K562 (cell line): ENCODE measurements at regions not wholly inside any gene's neighbourhood (a gene's known extent, or its start where the extent isn't known, plus 50 kb on each side); places are given as distances from the start of the nearest gene placed in this dataset.

Source experiments
- BDP1 ChIP-seq: IDR thresholded peaks from 3 replicates; pipeline ENCODE4 v1.6.1; 2011; ENCODE audit not compliant: insufficient read length, insufficient read depth
- ELF2 ChIP-seq: fragments of 250-450 bp; sonication (Bioruptor Pico); IDR thresholded peaks from 2 replicates; pipeline ENCODE4 v1.5.0; 2021; ENCODE audit warnings: mild to moderate bottlenecking
- GATAD2B ChIP-seq: fragments of 450-650 bp; IDR thresholded peaks from 2 replicates; pipeline ENCODE4 v1.6.1; 2017; ENCODE audit warnings: mild to moderate bottlenecking, borderline replicate concordance
- HSF4 ChIP-seq: fragments of 250-450 bp; sonication (Bioruptor Pico); IDR thresholded peaks from 2 replicates; pipeline ENCODE4 v2.1.2; 2022; ENCODE audit warnings: mild to moderate bottlenecking, moderate library complexity, borderline replicate concordance
- IRF2 ChIP-seq: sonication (generic); formaldehyde crosslinking; IDR thresholded peaks from 2 replicates; pipeline ENCODE4 v1.8.1; 2022; ENCODE audit warnings: mild to moderate bottlenecking, missing genetic modification reagents
- KLF6 ChIP-seq: fragments of 250-450 bp; sonication (Bioruptor Pico); IDR thresholded peaks from 2 replicates; pipeline ENCODE4 v1.4.0; 2020; ENCODE audit warnings: mild to moderate bottlenecking, moderate library complexity, borderline replicate concordance
- MEIS2 ChIP-seq: fragments of 450-650 bp; IDR thresholded peaks from 2 replicates; pipeline ENCODE4 v1.6.1; 2014; ENCODE audit warnings: mild to moderate bottlenecking; ENCODE audit not compliant: partially characterized antibody
- RFX1 ChIP-seq: fragments of 450-650 bp; IDR thresholded peaks from 2 replicates; pipeline ENCODE4 v1.6.1; 2016; ENCODE audit warnings: mild to moderate bottlenecking, moderate library complexity
- SETDB1 ChIP-seq: IDR thresholded peaks from one replicate; pipeline ENCODE4 v1.6.1; 2012; ENCODE audit warnings: low read length, control low read depth, inconsistent platforms
- SLC30A9 ChIP-seq: fragments of 250-450 bp; sonication (Bioruptor Pico); IDR thresholded peaks from 2 replicates; pipeline ENCODE4 v1.8.0; 2022; ENCODE audit warnings: mild to moderate bottlenecking, moderate library complexity
- SRSF7 ChIP-seq: fragments of 200-400 bp; formaldehyde crosslinking; optimal IDR thresholded peaks from 2 replicates; pipeline ENCODE3; 2017; ENCODE audit warnings: mild to moderate bottlenecking, low read depth, low read length
- SUPT5H ChIP-seq: fragments of 450-650 bp; IDR thresholded peaks from 2 replicates; pipeline ENCODE4 v1.6.1; 2016
- TCF7L2 ChIP-seq: fragments of 150-350 bp; IDR thresholded peaks from 2 replicates; pipeline ENCODE4 v1.6.1; 2016; ENCODE audit warnings: low read depth, mild to moderate bottlenecking, low read length, moderate library complexity
- TGIF2 ChIP-seq: sonication (generic); formaldehyde crosslinking; IDR thresholded peaks from 2 replicates; pipeline ENCODE4 v1.8.1; 2022; ENCODE audit warnings: mild to moderate bottlenecking, missing genetic modification reagents, moderate library complexity
- ZBTB1 ChIP-seq: sonication (generic); formaldehyde crosslinking; IDR thresholded peaks from 2 replicates; pipeline ENCODE4 v1.8.1; 2023; ENCODE audit warnings: missing genetic modification reagents, low read depth, mild to moderate bottlenecking, borderline replicate concordance
- ZC3H4 ChIP-seq: sonication (generic); formaldehyde crosslinking; IDR thresholded peaks from 2 replicates; pipeline ENCODE4 v1.9.0; 2021; ENCODE audit warnings: missing genetic modification reagents, borderline replicate concordance
- ZNF133 ChIP-seq: fragments of 250-450 bp; sonication (Bioruptor Pico); IDR thresholded peaks from 2 replicates; pipeline ENCODE4 v1.4.0; 2020; ENCODE audit warnings: mild to moderate bottlenecking
- ZNF184 ChIP-seq: sonication (generic); formaldehyde crosslinking; IDR thresholded peaks from 2 replicates; pipeline ENCODE4 v1.5.0; 2020; ENCODE audit warnings: missing genetic modification reagents
- ZNF324 ChIP-seq: fragments of 250-450 bp; sonication (Bioruptor Pico); IDR thresholded peaks from 2 replicates; pipeline ENCODE4 v1.4.0; 2020; ENCODE audit warnings: mild to moderate bottlenecking
- ZNF77 ChIP-seq: fragments of 250-450 bp; sonication (Bioruptor Pico); IDR thresholded peaks from 2 replicates; pipeline ENCODE4 v1.5.0; 2020
- TF ChIP-seq, protein P1 (sequence below): fragments of 250-450 bp; sonication (Bioruptor Pico); IDR thresholded peaks from 2 replicates; pipeline ENCODE4 v1.8.0; 2022; ENCODE audit warnings: moderate library complexity, mild to moderate bottlenecking, inconsistent platforms
- TF ChIP-seq, protein P2 (sequence below), 2 experiments: fragments of 450-650 bp; formaldehyde crosslinking in 1 of 2; IDR thresholded peaks; 2 replicates each; pipeline versions ENCODE4 v1.4.0 to v1.6.1; 2014 to 2020; ENCODE audit warnings: mild to moderate bottlenecking in 2 of 2, borderline replicate concordance in 1 of 2, low read depth in 1 of 2
- TF ChIP-seq, protein P3 (sequence below): fragments of 450-650 bp; formaldehyde crosslinking; IDR thresholded peaks from 2 replicates; pipeline ENCODE4 v1.4.0; 2022; ENCODE audit warnings: mild to moderate bottlenecking, moderate library complexity

DNA sequence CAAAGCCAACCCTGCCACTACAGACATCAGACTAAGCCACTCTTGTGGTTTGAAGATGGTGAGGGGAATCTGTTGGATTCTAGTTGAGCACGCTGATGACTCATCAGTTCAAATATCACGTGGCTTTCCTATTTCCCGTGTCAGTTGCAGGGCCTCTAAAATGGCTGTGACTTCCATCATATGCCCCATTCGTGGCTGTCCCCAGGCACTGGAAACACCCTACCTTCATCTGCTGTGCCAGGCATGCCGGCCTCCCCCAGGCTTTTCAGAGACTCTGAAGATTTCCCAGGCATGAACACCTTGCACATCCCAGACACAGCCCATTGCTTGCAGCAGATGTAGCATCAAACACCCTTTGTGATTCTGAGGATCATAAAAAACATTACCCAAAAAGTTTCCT lies 659.9 kb downstream of the UQCRFS1 start (continued):
- TF ChIP-seq IRF2 (CRISPR knock-in tag), result no peak
- 0 out of 2 replicates have a peak, but pooled peaks have one; percentile 66 for TF ChIP-seq KLF6 (CRISPR knock-in tag)
- no peak for TF ChIP-seq ZNF133 (CRISPR knock-in tag)
- TF ChIP-seq SETDB1, result no peak
- TF ChIP-seq, protein P1, sequence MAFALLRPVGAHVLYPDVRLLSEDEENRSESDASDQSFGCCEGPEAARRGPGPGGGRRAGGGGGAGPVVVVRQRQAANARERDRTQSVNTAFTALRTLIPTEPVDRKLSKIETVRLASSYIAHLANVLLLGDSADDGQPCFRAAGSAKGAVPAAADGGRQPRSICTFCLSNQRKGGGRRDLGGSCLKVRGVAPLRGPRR (CRISPR knock-in tag), result 0 out of 2 replicates have a peak, but pooled peaks have one; percentile 24
- TF ChIP-seq, protein P2, sequence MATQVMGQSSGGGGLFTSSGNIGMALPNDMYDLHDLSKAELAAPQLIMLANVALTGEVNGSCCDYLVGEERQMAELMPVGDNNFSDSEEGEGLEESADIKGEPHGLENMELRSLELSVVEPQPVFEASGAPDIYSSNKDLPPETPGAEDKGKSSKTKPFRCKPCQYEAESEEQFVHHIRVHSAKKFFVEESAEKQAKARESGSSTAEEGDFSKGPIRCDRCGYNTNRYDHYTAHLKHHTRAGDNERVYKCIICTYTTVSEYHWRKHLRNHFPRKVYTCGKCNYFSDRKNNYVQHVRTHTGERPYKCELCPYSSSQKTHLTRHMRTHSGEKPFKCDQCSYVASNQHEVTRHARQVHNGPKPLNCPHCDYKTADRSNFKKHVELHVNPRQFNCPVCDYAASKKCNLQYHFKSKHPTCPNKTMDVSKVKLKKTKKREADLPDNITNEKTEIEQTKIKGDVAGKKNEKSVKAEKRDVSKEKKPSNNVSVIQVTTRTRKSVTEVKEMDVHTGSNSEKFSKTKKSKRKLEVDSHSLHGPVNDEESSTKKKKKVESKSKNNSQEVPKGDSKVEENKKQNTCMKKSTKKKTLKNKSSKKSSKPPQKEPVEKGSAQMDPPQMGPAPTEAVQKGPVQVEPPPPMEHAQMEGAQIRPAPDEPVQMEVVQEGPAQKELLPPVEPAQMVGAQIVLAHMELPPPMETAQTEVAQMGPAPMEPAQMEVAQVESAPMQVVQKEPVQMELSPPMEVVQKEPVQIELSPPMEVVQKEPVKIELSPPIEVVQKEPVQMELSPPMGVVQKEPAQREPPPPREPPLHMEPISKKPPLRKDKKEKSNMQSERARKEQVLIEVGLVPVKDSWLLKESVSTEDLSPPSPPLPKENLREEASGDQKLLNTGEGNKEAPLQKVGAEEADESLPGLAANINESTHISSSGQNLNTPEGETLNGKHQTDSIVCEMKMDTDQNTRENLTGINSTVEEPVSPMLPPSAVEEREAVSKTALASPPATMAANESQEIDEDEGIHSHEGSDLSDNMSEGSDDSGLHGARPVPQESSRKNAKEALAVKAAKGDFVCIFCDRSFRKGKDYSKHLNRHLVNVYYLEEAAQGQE (IDR thresholded peaks at IDR 0.05; ENCODE audit: borderline replicate concordance), result no peak
- TF ChIP-seq, protein P2 (CRISPR knock-in tag; IDR thresholded peaks at IDR 0.05; ENCODE audit: low read depth), result no peak
- TF ChIP-seq ZBTB1 (CRISPR knock-in tag), result no peak
- TF ChIP-seq BDP1, result no peak
- no peak for TF ChIP-seq ZC3H4 (CRISPR knock-in tag)
- TF ChIP-seq ZNF324 (CRISPR knock-in tag), result peak; percentile 7; the same call in 1 of the 2 replicates
- peak; percentile 12; the same call in 1 of the 2 replicates for TF ChIP-seq HSF4 (CRISPR knock-in tag)
- no peak for TF ChIP-seq ZNF77 (CRISPR knock-in tag)
- 0 out of 2 replicates have a peak, but pooled peaks have one; percentile 29 for TF ChIP-seq ELF2
- TF ChIP-seq TGIF2, result no peak
- no peak for TF ChIP-seq SLC30A9 (CRISPR knock-in tag)
- TF ChIP-seq, protein P3, sequence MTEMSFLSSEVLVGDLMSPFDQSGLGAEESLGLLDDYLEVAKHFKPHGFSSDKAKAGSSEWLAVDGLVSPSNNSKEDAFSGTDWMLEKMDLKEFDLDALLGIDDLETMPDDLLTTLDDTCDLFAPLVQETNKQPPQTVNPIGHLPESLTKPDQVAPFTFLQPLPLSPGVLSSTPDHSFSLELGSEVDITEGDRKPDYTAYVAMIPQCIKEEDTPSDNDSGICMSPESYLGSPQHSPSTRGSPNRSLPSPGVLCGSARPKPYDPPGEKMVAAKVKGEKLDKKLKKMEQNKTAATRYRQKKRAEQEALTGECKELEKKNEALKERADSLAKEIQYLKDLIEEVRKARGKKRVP (CRISPR knock-in tag), result 0 out of 2 replicates have a peak, but pooled peaks have one; percentile 19
- no peak for TF ChIP-seq ZNF184 (CRISPR knock-in tag)
- no peak for TF ChIP-seq MEIS2
- no peak for TF ChIP-seq SRSF7
- no peak for TF ChIP-seq SUPT5H
- TF ChIP-seq TCF7L2, result no peak
- TF ChIP-seq GATAD2B, result no peak
- no peak for TF ChIP-seq RFX1
